ENCODE measurements at regions not wholly inside any gene's neighbourhood (a gene's known extent, or its start where the extent isn't known, plus 50 kb on each side); places are given as distances from the start of the nearest gene placed in this dataset.
A peak's percentile ranks its signal among the peaks of the same experiment; 100 is the strongest.
"Not testable (repeated sequence)": the region's sequence is repeated elsewhere in the genome, so short reads cannot be mapped to it uniquely, and the experiment has no call there.

DNA sequence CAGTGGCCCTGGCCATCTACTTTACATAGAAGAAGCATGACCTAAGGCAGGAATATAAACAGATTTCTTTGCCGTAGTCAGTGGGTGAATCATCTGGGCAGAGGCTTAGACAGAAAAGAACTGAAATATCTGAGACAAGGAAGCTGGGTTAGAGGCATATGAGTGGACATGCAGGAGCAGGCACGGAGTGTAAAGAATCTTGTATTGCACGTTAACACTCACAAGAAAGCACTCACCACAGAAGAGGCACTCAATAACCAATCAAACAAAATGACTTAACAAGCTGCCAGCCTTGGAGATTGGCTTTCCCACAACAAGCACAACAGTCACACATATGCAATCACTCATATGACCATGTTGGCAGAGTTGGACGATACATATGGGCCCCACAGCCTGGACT is 364.9 kb downstream of the FOXD4L5 start:
- H3K27ac ChIP-seq (ENCODE audit: low read length); H3K4me1 ChIP-seq (ENCODE audit: control insufficient read depth, insufficient read depth, low read length); H3K27me3 ChIP-seq (ENCODE audit: control insufficient read depth, insufficient read depth, low read length); DNase-seq; H3K9me3 ChIP-seq (replicated peaks; ENCODE audit: control insufficient read depth, low read depth, low read length); H3K36me3 ChIP-seq (ENCODE audit: control insufficient read depth, insufficient read depth, low read length); H3K4me3 ChIP-seq (ENCODE audit: low read length): not testable (repeated sequence)
- WGBS (ENCODE audit: insufficient coverage), result no CpG with 5 or more reads among the region's 4 CpGs

- not testable (repeated sequence) for H3K4me3 ChIP-seq (ENCODE audit: low read length); H3K27me3 ChIP-seq (ENCODE audit: control insufficient read depth, insufficient read depth, low read length); H3K4me1 ChIP-seq (ENCODE audit: control insufficient read depth, insufficient read depth, low read length); DNase-seq; H3K27ac ChIP-seq (ENCODE audit: low read length); H3K36me3 ChIP-seq (ENCODE audit: control insufficient read depth, insufficient read depth, low read length); H3K9me3 ChIP-seq (replicated peaks; ENCODE audit: control insufficient read depth, low read depth, low read length)
- no CpG with 5 or more reads among the region's 21 CpGs for WGBS (ENCODE audit: insufficient coverage)
These were observed 396.4 kb downstream of the FOXD4L5 start for GRCh38 chr9:64888643-64889042.

- DNase-seq, result peak; percentile 0
- H3K4me1 ChIP-seq (ENCODE audit: control insufficient read depth, insufficient read depth, low read length); H3K36me3 ChIP-seq (ENCODE audit: control insufficient read depth, insufficient read depth, low read length); H3K4me3 ChIP-seq (ENCODE audit: low read length); H3K27me3 ChIP-seq (ENCODE audit: control insufficient read depth, insufficient read depth, low read length); H3K27ac ChIP-seq (ENCODE audit: low read length); H3K9me3 ChIP-seq (replicated peaks; ENCODE audit: control insufficient read depth, low read depth, low read length): not testable (repeated sequence)
- no CpG with 5 or more reads among the region's 2 CpGs for WGBS (ENCODE audit: insufficient coverage)
These were observed 414.4 kb downstream of the FOXD4L5 start for GRCh38 chr9:64870594-64870993.

Data from muscle of leg (tissue), 3 donors.